NOMO-1 treated with dmso at 0.1 percent for 144 hours (cell line): ENCODE measurements at regions not wholly inside any gene's neighbourhood (a gene's known extent, or its start where the extent isn't known, plus 50 kb on each side); places are given as distances from the start of the nearest gene placed in this dataset.

Experiments
- DNase-seq: peaks from one replicate; lab custom pipeline; 2025; ENCODE audit not compliant: unreplicated experiment; lab: John Stamatoyannopoulos, UW

DNA sequence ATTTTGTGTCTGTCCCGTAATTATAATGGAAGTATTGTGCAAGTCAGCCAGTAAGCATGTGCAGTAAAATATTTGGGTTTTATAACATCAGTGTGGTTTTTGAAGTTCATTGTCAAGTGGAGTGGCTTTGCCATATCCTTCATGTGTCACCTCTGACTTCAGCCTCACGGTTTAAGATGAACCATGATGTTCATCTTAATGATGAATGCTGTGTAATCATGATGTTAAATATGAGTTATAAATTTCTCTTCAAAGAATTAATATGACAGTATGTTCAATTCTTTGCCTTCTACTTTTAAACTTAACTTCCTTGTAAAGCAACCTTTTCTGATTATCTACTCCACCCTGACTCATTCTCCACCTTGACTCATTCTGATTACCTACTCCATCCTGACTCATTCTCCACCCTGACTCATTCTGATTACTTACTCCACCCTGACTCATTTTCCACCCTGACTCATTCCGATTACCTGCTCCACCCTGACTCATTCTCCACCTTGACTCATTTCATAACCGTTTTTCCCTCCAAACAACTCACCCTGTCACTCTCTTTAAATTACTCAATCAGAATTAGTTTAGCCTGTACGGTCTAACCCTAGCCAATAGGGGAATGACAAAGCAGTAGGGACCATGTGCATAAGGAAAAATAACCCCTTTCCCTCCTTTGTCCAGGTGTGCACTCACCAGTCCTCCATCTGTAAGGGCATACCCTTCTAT lies 50.3 kb upstream of the ANKRD10 start:
- peak; percentile 17 for DNase-seq
